ENCODE measurements at regions not wholly inside any gene's neighbourhood (a gene's known extent, or its start where the extent isn't known, plus 50 kb on each side); places are given as distances from the start of the nearest gene placed in this dataset.

GRCh38 chr14:38867561-38868150 is 235.4 kb downstream of the SEC23A start:
- TF ChIP-seq EZH2phosphoT487 (IDR thresholded peaks at IDR 0.05; ENCODE audit: insufficient read depth, low read depth) (no peak), EZH2 (IDR thresholded peaks at IDR 0.05; ENCODE audit: insufficient read depth, poor library complexity, severe bottlenecking) (no peak)

Measured in GM23248 (cell line).